ENCODE measurements at regions not wholly inside any gene's neighbourhood (a gene's known extent, or its start where the extent isn't known, plus 50 kb on each side); places are given as distances from the start of the nearest gene placed in this dataset.
A peak's percentile ranks its signal among the peaks of the same experiment; 100 is the strongest.

DNA sequence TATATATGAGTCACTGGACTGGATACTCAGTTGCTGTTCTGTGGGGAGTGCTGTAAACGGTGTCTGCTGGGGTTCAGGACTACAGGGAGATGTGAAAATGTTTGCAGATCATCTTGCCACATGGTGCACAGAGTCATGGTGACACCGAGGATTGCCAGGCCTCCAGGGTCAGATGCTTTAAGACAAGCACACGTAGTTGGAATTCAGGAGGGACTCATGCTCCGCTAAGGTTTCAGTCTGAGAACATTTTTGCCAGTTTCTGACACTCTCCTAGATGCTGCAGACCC lies 211.3 kb downstream of the CXCL12 start:
- no peak overlapping the region for H3K4me3 Mint-ChIP-seq
- DNase-seq, result no peak
- H3K4me1 Mint-ChIP-seq, result no peaks in the 10 kb centered on the region

DNA sequence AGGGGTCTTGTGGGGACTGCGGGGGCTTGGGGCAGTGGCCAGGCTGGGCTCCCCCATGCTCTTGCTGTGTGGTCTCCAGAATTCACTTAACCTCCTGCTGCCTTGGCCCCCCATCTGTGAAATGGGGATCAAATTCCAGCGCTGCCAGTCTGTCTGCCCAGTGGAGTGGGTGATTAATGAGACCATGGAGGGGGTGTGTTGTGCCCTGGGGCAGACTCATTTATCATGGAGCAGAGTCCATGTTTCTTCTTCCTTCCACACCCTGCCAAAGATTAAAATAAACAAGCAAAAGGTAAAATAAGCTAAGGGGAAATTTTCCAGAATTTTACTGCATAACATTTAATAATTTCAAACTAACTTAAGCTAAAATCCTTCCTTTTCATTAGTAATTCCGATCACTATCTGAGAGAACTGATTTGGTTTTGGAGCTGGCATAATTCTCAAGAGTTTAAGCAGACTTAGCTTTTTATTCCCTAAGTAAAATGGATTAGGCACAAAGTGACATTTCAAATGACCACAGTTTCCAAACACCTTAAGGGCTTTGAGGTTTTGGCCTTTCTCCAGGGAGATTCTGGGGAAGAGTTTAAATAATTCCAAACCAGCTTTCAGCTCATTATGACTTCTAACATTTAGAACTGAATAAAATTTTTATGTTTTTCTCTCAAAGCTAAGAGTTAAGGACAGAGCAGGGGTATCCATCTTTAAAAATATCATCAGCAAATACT lies 211.9 kb downstream of the CXCL12 start:
- no peaks in the 10 kb centered on the region for H3K4me1 Mint-ChIP-seq
- no peaks in the 10 kb centered on the region for H3K9me3 Mint-ChIP-seq
- no peak for DNase-seq
- no peak overlapping the region for H3K27ac Mint-ChIP-seq
- no peak for ATAC-seq
- H3K4me3 Mint-ChIP-seq, result no peak overlapping the region
- peaks cover 9% of the 10 kb centered on the region for H3K27me3 Mint-ChIP-seq

More for the DNA sequence above, 211.3 kb downstream of the CXCL12 start:
- ATAC-seq, result no peak
- Mint-ChIP-seq H3K27me3 (peaks cover 4% of the 10 kb centered on the region), H3K9me3 (no peaks in the 10 kb centered on the region), H3K27ac (no peak overlapping the region)

DNA sequence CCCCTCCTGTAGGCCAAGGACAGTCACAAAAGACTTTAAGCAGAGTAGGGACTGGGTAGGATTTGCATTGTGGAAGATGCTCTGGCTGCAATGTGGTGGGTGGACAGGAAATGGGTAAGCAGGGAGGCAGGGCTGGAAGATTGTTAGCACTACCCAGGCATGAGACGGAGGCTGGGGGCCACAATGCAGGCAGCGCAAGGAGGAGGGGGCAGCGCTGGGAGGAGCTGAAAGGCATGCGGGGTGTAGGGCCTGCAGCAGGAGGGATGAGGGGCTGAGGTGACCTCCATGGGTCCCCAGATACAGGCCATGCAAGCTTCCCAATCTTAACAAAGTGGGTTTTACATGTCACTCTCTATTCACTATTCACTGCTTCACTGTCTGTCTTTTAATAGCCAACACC lies 213.1 kb downstream of the CXCL12 start:
- no peaks in the 10 kb centered on the region for H3K4me1 Mint-ChIP-seq
- H3K9me3 Mint-ChIP-seq, result no peaks in the 10 kb centered on the region
- ATAC-seq (no peak), DNase-seq (no peak)
- peaks cover 12% of the 10 kb centered on the region for H3K27me3 Mint-ChIP-seq
- no peak overlapping the region for H3K27ac Mint-ChIP-seq
- no peak overlapping the region for H3K4me3 Mint-ChIP-seq

DNA sequence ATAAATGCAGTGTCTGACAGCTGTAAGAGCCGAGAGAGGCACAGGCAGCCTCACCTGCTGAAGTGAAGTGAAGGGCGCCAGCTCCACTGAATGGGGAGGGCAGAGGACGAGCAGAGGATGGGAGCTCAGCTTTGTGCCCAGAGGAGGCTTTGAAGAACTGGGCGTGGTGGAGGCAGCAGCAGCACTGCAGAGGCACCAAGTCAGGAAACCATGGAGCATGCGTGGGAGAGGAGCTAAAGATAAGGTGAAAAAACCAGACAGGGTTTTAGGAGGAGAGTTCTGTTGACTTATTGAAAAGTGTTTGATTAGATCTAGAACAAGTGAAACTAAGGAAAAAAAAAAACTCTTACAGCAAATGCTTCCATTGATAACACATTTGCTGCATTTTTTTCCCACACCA lies 216.4 kb downstream of the CXCL12 start:
- ATAC-seq, result no peak
- no peak for DNase-seq
- H3K4me1 Mint-ChIP-seq, result no peaks in the 10 kb centered on the region
- no peaks in the 10 kb centered on the region for H3K9me3 Mint-ChIP-seq
- no peak overlapping the region for H3K4me3 Mint-ChIP-seq
- H3K27me3 Mint-ChIP-seq, result peaks cover 12% of the 10 kb centered on the region
- H3K27ac Mint-ChIP-seq, result no peak overlapping the region

DNA sequence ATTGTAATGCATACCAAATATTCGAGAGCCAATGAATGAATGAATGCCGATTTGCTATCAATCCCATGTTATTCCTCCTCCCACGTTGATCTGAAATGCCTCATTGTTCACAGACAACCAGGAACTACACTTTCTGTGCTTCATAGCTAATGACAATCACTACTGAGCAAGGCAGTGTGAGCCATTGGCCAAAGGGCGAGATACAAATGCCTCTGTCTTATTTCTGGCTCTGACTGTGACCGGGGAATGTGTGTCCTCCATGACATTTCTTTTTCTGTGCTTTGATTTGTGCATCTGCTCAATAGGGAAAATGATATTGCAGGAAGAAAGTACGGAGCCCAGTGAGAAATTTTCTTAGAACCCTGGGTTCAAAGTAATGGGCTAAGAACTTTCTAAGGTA lies 217.1 kb downstream of the CXCL12 start:
- Mint-ChIP-seq H3K27me3 (peaks cover 12% of the 10 kb centered on the region), H3K4me1 (no peaks in the 10 kb centered on the region)
- ATAC-seq, result no peak

DNA sequence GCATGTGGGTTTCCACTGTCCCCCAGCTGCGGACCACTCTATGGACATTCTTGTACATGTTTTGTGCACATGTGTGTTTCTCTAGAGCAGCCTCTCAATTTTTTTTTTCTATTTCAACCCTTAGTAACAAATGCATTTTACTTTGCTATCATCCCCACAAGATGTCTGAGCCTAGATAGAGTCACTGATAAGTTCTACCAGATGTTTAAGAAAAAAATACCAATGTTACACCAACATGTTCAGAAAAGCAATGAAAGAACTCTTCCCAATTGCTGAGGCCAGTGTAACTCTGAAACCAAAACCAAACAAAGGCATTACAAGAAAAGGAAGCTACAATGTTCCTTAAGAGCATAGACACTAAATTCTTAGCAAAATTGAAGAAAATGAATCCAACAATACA lies 218.5 kb downstream of the CXCL12 start:
- DNase-seq, result no peak
- no peaks in the 10 kb centered on the region for H3K9me3 Mint-ChIP-seq
- no peak overlapping the region for H3K4me3 Mint-ChIP-seq
- H3K27me3 Mint-ChIP-seq, result peaks cover 12% of the 10 kb centered on the region
- no peak for ATAC-seq
- H3K27ac Mint-ChIP-seq, result no peak overlapping the region
- no peaks in the 10 kb centered on the region for H3K4me1 Mint-ChIP-seq

More for the DNA sequence above, 217.1 kb downstream of the CXCL12 start:
- H3K9me3 Mint-ChIP-seq, result no peaks in the 10 kb centered on the region
- no peak overlapping the region for H3K27ac Mint-ChIP-seq
- no peak for DNase-seq
- H3K4me3 Mint-ChIP-seq, result no peak overlapping the region

DNA sequence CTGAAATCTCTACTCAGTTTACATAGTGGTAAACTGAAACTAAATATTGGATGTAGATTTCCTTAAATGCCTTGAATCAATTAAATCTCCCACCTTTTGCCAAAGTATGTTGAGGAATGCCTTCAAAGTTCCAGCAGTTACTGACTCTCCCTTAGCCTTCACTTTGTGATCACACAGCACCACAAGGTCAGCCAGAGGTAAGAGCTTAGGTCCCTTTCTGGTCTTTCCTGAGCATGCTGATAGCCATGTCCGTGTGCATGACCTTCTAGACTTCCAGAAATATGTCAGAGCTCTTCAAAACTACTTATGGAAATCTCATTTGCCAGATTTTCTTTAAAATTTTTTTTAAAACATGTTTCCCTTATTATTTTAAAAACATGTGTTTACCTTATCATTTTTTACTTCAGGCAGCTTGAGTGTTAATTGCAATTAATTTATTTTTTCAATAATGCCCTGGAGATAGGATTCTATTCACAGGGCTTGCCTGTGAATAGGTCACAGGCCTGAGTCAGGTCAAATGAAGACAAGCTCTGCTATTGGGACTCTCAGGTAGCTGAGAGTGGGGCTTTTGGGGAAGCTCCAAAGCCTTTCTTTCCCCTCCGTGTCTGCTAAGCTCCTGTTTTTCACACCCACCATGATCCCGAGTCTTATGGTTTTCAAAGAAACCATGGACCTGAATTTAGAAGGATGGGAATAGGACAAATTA lies 220.5 kb downstream of the CXCL12 start:
- Mint-ChIP-seq H3K4me1 (no peaks in the 10 kb centered on the region), H3K27me3 (peaks cover 12% of the 10 kb centered on the region), H3K27ac (no peak overlapping the region), H3K4me3 (no peak overlapping the region), H3K9me3 (no peaks in the 10 kb centered on the region)
- no peak for ATAC-seq
- no peak for DNase-seq

DNA sequence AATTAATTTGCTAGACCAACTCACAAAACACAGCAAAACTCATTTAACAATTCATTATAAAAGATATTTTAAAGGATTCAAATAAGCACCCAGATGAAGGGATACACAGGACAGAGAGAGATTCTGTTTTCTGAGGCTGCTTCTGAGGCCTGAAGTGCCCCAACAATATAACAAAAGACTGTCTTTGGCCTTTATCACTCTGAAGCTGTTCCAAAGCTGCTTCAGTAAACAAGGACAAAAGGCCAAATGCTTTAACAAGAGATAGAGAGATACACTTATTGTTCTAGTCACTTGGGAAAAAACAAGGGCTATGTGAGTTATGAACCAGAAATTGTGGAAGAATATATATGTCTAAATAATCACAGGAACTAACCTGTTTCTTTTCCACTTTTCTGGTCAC lies 223.7 kb downstream of the CXCL12 start:
- Mint-ChIP-seq H3K27me3 (no peaks in the 10 kb centered on the region), H3K9me3 (peaks cover 0 to 7% of the 10 kb centered on the region in 2 donors), H3K4me1 (no peaks in the 10 kb centered on the region), H3K27ac (no peak overlapping the region), H3K4me3 (no peak overlapping the region)
- DNase-seq (no peak), ATAC-seq (no peak)

DNA sequence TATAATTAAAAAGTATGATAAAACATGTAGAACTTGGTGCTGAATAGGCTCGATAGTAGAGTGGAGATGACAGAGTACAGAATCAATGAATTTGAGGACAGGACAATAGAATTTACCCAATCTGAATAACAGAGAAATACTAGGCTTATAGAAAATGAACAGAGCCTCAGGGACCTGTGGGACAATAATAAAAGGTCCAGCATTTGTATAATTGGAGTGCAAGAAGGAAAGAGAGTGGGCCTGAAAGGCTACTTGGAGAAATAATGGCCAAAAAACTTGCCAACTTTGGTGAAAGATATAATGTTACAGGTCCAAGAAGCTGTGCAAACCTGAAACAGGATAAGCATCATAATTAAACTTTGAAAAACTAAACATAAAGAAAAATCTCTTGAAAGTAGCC lies 227.3 kb downstream of the CXCL12 start:
- ATAC-seq (no peak), DNase-seq (no peak)
- no peak overlapping the region for H3K27ac Mint-ChIP-seq
- H3K9me3 Mint-ChIP-seq, result peaks cover 0 to 8% of the 10 kb centered on the region in 2 donors
- no peak overlapping the region for H3K4me3 Mint-ChIP-seq
- H3K4me1 Mint-ChIP-seq, result no peaks in the 10 kb centered on the region
- H3K27me3 Mint-ChIP-seq, result no peaks in the 10 kb centered on the region

DNA sequence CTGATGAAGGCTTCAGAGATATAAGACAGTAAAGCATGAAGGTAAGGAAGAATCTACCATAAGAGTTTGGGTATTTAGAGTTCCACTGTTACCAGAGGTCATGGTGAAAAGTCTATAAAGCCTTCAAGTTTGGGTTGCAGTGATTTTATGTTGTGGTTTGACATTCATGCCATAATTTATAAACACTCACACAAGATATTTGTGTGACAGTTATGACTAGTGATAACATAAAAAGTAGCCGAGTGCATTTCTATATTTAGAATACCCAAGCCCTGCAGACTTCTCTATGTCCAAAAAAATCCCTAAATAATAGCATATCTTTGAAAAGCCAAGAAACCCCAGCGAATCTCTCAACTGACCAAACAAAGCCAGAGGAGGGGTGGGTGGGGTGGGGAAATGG lies 229.9 kb downstream of the CXCL12 start:
- Mint-ChIP-seq H3K4me3 (no peak overlapping the region), H3K27ac (no peak overlapping the region), H3K4me1 (no peaks in the 10 kb centered on the region), H3K27me3 (no peaks in the 10 kb centered on the region), H3K9me3 (peaks cover 9 to 19% of the 10 kb centered on the region in 2 donors)
- DNase-seq (no peak), ATAC-seq (no peak)

DNA sequence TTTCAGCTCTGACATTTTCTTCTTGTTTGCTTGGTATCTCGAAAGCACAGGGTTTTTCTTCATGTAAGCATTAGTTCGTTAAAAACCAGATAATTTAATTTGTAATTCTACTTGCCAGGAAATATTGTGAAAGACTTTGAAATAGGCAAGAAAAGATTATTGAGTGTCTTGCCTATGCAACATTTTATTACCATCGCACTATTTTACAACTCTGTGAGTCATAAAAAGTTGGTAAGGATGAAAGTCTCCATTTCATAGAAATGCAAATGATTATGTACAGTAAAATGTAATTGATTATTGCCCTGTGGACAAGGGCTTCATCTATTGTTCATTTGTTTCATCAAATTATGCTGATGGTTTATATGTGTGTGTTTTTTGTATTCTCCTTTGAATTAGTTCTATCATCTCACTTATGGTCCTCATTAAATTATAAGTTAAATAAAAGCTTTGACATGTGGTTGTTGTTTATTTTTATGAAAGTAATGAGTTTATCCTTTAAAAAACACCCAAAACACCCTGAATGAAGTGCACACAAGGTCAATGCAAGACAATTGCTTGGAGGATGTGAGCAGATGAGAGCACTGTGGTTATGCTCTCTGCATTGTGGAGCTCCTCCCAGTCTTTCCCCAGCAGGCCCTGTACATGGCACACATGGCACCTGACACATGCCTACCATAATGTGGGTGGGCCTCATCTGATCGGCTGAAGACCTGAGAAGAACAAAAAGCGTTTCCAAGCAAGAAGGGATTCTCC lies 230.8 kb downstream of the CXCL12 start:
- DNase-seq (no peak), ATAC-seq (no peak)
- no peak overlapping the region for H3K4me3 Mint-ChIP-seq
- H3K27me3 Mint-ChIP-seq, result peaks cover 8% of the 10 kb centered on the region
- H3K27ac Mint-ChIP-seq, result no peak overlapping the region
- H3K9me3 Mint-ChIP-seq, result peaks cover 18 to 27% of the 10 kb centered on the region in 2 donors
- no peaks in the 10 kb centered on the region for H3K4me1 Mint-ChIP-seq

DNA sequence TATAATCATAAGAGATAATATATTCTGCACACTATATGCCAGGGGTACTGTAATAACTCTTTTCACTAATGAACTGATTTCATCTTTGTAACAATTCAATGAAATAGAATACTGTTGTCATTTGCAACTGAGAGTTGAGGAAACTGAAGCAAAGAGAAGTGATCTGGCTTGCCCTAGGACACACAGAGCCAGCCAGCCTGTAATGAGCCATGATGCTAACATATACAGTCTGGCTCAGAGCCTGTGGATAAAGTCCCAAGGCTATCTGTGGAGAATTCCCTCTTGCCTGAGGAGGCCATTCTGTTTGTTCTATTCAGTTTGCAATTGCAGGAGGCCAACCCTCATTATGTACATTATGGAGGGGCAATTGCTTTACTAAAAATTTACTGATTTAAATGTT lies 241.3 kb downstream of the CXCL12 start:
- Mint-ChIP-seq H3K4me3 (no peak overlapping the region), H3K9me3 (peaks cover 8 to 12% of the 10 kb centered on the region in 2 donors), H3K27me3 (no peaks in the 10 kb centered on the region), H3K4me1 (no peaks in the 10 kb centered on the region), H3K27ac (no peak overlapping the region)
- no peak for ATAC-seq
- DNase-seq, result no peak

DNA sequence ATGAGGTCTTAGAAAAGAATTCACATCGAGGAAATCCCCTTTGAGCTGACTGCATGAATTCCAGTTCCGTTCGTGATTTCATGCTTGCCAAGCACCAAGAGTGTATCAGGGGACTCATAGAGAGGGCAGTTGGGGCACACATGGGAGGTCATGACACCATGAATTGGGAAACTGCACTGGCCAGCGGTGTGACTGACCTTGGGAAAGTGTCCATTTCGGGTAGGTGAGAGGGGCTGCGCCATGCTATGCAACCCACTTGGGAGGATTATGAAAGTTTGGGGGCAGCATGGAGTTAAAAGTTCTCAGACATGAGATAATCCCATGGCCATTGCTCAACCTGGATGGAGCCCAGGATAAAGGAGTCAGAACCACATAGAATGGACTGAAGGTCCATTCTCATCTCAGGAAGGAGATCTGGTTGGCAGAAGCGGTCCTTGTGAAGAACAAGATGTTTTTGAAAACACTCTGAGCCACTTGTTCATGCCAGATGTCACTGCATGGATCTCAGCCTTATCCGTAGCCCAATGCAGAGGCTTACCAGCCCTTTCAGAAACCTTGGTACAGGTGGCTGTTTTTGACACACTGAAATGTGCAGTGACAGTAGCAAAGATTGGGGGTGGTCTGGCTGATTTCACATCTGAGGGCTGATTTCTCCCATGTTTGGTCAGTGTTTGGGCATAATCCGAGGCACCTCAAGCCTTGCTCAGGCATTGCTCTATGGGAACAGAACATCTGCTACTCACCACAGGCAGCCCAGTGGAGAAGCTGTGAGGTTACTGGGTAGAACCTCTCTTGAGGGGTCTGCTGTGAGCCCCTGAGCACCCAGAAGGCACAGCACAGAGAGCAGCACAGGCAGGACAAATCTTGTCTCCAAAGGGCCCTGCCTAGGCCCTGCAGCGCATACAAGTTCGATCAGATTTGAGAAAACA lies 252.3 kb downstream of the CXCL12 start:
- DNase-seq (no peak), ATAC-seq (no peak)
- Mint-ChIP-seq H3K27me3 (peaks cover 8% of the 10 kb centered on the region), H3K4me1 (no peaks in the 10 kb centered on the region), H3K9me3 (no peaks in the 10 kb centered on the region), H3K4me3 (no peak overlapping the region), H3K27ac (peak overlapping the region in 1 of 2 donors; percentile 28)

DNA sequence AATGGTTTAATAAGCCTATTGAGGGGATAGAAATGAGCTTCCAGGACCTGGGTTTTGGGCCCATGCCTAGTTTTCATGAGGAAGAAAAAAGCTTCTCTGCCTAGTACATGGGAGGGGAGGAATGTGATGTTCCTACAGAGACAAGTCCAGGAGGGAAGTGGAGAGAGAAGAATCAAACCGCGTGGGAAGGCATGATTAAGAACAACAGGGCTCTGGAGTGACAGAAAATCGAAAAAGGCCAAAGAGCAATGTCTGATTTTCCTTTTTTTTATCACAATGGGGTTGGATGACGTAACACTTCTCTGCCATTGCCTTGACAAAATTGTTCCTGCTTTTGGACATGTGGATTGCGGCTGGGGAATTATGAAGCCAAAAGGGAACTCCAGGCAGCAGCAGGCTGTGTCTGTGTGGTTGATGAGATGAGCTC lies 258.6 kb downstream of the CXCL12 start:
- H3K4me3 Mint-ChIP-seq, result no peak overlapping the region
- no peak overlapping the region for H3K27ac Mint-ChIP-seq
- no peaks in the 10 kb centered on the region for H3K9me3 Mint-ChIP-seq
- no peak for ATAC-seq
- H3K4me1 Mint-ChIP-seq, result no peaks in the 10 kb centered on the region
- peaks cover 21% of the 10 kb centered on the region for H3K27me3 Mint-ChIP-seq
- DNase-seq, result no peak

DNA sequence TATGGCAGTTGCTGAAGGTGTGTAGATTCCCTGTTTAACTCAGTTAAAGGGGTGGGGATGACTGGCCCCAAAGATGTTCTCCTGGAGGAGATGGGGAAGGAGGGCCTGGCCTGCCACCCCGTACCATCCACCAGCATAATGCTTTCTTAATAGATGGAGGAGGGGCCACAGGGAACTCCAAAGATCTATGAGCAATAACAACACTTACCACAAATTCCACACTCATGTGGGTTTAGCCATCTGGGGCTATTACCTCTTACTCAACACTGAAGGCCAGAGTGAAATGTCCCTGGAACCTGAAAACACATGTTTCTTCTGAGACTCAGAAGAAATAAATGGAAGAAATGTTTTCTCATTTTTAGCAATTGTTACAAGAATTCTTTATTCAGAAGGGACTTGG lies 259.0 kb downstream of the CXCL12 start:
- no peak for DNase-seq
- Mint-ChIP-seq H3K9me3 (no peaks in the 10 kb centered on the region), H3K4me3 (no peak overlapping the region), H3K27me3 (peaks cover 21% of the 10 kb centered on the region), H3K27ac (no peak overlapping the region), H3K4me1 (no peaks in the 10 kb centered on the region)
- no peak for ATAC-seq
